ENCODE measurements at regions not wholly inside any gene's neighbourhood (a gene's known extent, or its start where the extent isn't known, plus 50 kb on each side); places are given as distances from the start of the nearest gene placed in this dataset.

DNA sequence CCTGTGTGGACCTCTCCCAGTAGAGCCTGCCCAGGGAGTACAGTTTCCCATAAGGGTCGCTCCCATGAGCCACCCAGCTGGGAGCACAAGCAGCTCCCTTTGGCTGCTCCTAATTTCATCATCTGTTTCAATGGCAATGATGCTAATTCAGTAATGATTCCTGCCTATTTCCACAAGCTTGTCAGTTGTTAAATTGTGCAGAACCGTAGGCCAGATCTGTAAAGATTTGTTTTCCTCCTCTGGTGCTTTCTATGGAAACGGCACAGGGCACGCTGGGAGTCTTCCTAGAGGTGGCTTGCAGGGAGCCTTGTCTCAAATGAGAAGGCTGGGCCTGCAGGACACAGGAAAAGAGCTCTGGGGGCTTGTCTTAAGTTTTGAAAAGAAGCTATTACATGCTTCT, 223.7 kb downstream of the CBLN1 start:
- no peak for TF ChIP-seq EP300 (IDR thresholded peaks at IDR 0.05; ENCODE audit: low read depth)
- TF ChIP-seq, protein P1, sequence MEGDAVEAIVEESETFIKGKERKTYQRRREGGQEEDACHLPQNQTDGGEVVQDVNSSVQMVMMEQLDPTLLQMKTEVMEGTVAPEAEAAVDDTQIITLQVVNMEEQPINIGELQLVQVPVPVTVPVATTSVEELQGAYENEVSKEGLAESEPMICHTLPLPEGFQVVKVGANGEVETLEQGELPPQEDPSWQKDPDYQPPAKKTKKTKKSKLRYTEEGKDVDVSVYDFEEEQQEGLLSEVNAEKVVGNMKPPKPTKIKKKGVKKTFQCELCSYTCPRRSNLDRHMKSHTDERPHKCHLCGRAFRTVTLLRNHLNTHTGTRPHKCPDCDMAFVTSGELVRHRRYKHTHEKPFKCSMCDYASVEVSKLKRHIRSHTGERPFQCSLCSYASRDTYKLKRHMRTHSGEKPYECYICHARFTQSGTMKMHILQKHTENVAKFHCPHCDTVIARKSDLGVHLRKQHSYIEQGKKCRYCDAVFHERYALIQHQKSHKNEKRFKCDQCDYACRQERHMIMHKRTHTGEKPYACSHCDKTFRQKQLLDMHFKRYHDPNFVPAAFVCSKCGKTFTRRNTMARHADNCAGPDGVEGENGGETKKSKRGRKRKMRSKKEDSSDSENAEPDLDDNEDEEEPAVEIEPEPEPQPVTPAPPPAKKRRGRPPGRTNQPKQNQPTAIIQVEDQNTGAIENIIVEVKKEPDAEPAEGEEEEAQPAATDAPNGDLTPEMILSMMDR (IDR thresholded peaks at IDR 0.05), result no peak
- TF ChIP-seq POLR2A (IDR thresholded peaks at IDR 0.05), result no peak
- no peak for TF ChIP-seq POLR2AphosphoS5 (IDR thresholded peaks at IDR 0.05)
- intact Hi-C loops (cut with DNase I; ENCODE audit: low total_unique reads), result no loop called here
- 51% methylated on average over 4 of the region's 4 CpGs; no CpG with 5 or more reads in 1 of the 2 donors for WGBS, 2 donors (ENCODE audit: low coverage in 1 of 2)
- no peak overlapping the region for H3K4me3 ChIP-seq
- no peak overlapping the region for H3K27ac ChIP-seq
- H3K4me1 ChIP-seq, result no peaks in the 10 kb centered on the region
- DNase-seq, result no peak
- H3K36me3 ChIP-seq, result no peaks in the 10 kb centered on the region
- H3K27me3 ChIP-seq, result no peaks in the 10 kb centered on the region
- no peaks in the 10 kb centered on the region for H3K9me3 ChIP-seq
- in situ Hi-C loops (cut with MboI; ENCODE audit: low pct_ligation_motif_present in 1 of 4, low pct_unique_long_range_greater_than_20kb in 1 of 4, low sequenced_read_pairs in 3 of 4), result no loop called here

DNA sequence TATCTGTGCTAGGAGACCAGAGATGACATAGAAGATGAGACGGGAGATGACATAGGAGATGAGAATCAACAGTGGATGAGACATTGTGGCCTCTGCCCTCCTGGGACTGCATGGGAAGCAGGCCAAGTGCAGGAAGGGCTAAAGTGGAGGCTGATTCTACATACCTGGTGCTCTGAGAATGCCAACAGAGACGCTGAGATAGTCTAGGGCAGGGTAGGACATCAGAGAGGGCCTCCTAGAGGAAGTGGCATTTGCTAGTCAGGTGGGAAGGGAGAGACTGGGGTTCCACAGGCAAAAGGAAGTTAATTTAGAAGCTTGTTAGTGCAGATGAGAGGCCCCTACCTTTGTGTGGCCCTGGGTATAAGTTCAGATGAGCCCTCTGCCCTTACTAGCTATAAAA, 224.2 kb downstream of the CBLN1 start:
- in situ Hi-C loops (cut with MboI; ENCODE audit: low pct_ligation_motif_present in 1 of 4, low pct_unique_long_range_greater_than_20kb in 1 of 4, low sequenced_read_pairs in 3 of 4), result no loop called here
- TF ChIP-seq EP300 (IDR thresholded peaks at IDR 0.05; ENCODE audit: low read depth) (no peak), POLR2A (IDR thresholded peaks at IDR 0.05) (no peak), POLR2AphosphoS5 (IDR thresholded peaks at IDR 0.05) (no peak)
- TF ChIP-seq, protein P1 (IDR thresholded peaks at IDR 0.05), result no peak
- Histone ChIP-seq H3K27ac (no peak overlapping the region), H3K27me3 (no peaks in the 10 kb centered on the region), H3K9me3 (no peaks in the 10 kb centered on the region), H3K36me3 (no peaks in the 10 kb centered on the region), H3K4me3 (no peak overlapping the region), H3K4me1 (no peaks in the 10 kb centered on the region)
- 75% methylated on average over 1 to 2 of the region's 2 CpGs for WGBS, 2 donors (ENCODE audit: low coverage in 1 of 2)
- DNase-seq, result no peak
- intact Hi-C loops (cut with DNase I; ENCODE audit: low total_unique reads), result no loop called here

DNA sequence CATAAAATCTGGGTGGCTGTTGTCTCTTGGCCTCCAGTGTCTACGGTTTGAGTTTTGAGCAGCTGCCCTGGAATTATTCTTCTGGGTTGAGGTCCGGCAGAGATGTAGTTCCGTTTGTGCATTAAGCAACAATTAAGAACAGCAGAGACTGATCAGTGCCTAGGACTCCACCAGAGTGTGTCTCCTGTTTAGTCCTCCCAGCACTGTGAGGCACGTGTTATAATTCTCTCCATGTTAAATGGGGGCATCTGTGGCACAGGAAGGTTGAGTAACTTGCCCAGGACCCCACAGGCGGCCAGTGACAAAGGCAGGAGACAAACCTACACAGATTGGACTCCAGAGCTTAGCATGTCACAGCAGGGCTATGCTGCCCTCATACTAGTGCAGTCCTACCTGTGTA, 225.1 kb downstream of the CBLN1 start:
- H3K4me1 ChIP-seq, result no peaks in the 10 kb centered on the region
- no peaks in the 10 kb centered on the region for H3K9me3 ChIP-seq
- no peaks in the 10 kb centered on the region for H3K27me3 ChIP-seq
- H3K27ac ChIP-seq, result no peak overlapping the region
- intact Hi-C loops (cut with DNase I; ENCODE audit: low total_unique reads), result no loop called here
- DNase-seq, result no peak
- in situ Hi-C loops (cut with MboI; ENCODE audit: low pct_ligation_motif_present in 1 of 4, low pct_unique_long_range_greater_than_20kb in 1 of 4, low sequenced_read_pairs in 3 of 4), result no loop called here
- 68 to 91% methylated on average over 3 to 5 of the region's 5 CpGs for WGBS, 2 donors (ENCODE audit: low coverage in 1 of 2)
- TF ChIP-seq POLR2A (IDR thresholded peaks at IDR 0.05), result no peak
- TF ChIP-seq, protein P1 (IDR thresholded peaks at IDR 0.05), result no peak
- no peaks in the 10 kb centered on the region for H3K36me3 ChIP-seq
- no peak overlapping the region for H3K4me3 ChIP-seq

DNA sequence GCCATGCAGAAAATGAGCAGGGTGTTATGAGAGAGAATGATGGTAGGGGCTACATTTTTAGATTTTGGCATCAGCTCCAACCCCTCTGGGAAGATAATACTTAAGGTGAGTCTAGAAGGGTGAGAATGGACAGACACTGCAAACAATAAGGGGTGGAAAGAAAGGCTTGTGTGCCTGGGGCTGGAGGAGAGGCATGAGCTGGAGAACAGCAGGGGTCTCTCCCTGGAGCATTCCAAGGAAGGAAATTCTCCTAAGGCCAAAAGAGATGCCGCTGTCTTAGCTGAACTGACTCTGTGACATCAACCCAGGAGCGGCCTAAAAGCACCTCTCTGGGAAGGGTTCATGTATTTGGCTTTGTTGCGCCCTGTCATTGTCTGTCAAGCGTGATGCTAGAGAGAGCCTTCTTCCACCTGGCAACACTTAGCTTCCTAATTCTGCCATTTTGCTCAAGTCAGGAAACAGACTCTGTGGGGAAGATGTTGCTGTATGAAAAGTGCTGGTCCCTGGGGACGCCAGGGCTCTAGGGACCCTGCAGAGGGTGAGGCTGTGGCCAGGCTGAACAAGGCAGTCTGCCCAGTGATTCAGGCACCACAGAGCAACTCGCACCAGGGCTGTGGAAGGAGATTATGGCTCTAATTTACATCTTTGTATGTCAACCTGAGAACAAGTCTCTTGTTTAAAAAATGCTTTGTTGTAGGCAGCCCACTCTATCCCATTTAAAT, 225.7 kb downstream of the CBLN1 start:
- intact Hi-C loops (cut with DNase I; ENCODE audit: low total_unique reads), result no loop called here
- H3K27me3 ChIP-seq, result no peaks in the 10 kb centered on the region
- in situ Hi-C loops (cut with MboI; ENCODE audit: low pct_ligation_motif_present in 1 of 4, low pct_unique_long_range_greater_than_20kb in 1 of 4, low sequenced_read_pairs in 3 of 4), result no loop called here
- no peaks in the 10 kb centered on the region for H3K9me3 ChIP-seq
- 79% methylated on average over 6 of the region's 6 CpGs; no CpG with 5 or more reads in 1 of the 2 donors for WGBS, 2 donors (ENCODE audit: low coverage in 1 of 2)
- no peak overlapping the region for H3K4me3 ChIP-seq
- H3K4me1 ChIP-seq, result no peaks in the 10 kb centered on the region
- no peak overlapping the region for H3K27ac ChIP-seq
- DNase-seq, result no peak
- H3K36me3 ChIP-seq, result no peaks in the 10 kb centered on the region
- TF ChIP-seq, protein P1 (IDR thresholded peaks at IDR 0.05), result no peak
- TF ChIP-seq POLR2AphosphoS5 (IDR thresholded peaks at IDR 0.05) (no peak), POLR2A (IDR thresholded peaks at IDR 0.05) (no peak), EP300 (IDR thresholded peaks at IDR 0.05; ENCODE audit: low read depth) (no peak)
